HG03342 (cell line): ENCODE measurements at regions not wholly inside any gene's neighbourhood (a gene's known extent, or its start where the extent isn't known, plus 50 kb on each side); places are given as distances from the start of the nearest gene placed in this dataset.

Experiments used
- ATAC-seq: cut with Tn5 transposase; IDR thresholded peaks from one replicate; pipeline ENCODE4 v1.9.1; 2021; ENCODE audit warnings: mild to moderate bottlenecking, moderate library complexity; ENCODE audit not compliant: unreplicated experiment

DNA sequence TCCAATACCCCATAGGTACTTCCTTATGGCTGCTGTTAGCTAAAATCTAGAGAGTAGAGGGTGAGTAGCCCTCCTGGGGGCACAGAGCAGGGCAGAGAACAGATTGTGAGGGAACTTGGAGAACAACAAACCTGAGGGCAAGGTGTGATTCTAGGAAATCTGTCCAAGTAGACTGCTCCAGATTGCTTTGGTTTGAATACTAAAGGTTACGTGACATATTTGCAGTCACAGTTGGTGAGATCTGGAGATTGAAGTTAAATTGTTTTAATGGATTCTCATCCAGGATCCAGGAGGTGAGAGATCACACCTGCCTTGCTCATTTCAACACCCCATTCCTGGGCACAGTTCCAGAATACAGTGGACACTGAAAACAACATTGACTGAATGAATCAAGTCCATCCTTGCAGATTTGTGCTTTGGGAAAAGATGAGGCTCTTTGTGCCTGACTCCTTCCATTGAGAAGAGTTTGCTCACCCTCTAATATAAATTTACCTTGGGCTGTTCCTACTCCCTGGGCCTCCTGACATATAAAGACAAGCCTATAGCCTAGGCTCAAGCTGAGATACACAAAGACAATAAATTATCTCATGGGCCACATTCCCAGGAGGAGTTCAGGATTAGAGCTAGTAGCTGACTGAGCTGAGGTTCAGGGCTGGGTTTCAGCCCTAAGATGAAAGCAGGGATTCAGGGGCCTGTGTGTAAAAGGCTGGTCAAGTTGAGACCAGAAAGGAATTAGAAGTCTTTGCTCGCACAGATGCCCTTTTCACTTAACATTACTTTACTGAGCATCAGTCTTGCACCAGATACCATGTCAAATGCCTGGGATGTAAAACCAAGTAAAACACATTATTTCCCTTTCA lies 400.9 kb upstream of the MCTP2 start:
- ATAC-seq: no peak

DNA sequence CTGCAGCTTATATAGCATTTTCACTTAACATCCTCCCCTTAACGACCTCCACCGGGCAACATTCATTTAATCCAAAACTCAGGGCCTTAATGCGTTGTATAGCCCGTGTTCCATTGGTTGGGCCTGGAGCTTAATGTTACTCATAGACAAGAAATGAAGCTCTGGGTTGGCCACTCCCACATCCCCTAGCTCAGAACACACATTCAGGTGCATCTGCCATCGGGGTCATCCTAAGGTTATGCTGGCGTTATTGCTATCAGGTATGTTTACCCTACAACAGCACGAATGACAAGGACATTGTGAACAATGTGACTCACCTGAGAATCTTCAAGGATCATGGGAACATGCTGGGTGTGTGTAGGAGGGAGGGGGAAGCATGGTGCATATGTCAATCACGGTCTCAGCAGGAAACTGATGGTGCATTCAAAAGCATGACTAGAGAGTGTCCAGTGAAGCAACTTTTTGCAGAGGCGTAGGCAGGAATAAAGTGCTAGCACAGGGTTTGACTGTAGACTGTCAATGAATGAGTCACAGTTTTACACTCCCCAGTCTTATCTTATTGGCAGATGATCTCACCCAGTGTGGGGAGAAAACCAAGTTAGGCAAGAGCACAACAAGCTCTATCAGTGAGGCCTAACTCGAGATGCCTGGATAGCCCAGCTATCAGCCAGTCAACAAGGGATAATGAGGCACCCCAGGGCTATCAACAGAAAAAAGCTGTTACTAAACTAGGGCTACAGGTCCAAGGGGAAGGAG lies 402.1 kb upstream of the MCTP2 start:
- ATAC-seq: no peak

DNA sequence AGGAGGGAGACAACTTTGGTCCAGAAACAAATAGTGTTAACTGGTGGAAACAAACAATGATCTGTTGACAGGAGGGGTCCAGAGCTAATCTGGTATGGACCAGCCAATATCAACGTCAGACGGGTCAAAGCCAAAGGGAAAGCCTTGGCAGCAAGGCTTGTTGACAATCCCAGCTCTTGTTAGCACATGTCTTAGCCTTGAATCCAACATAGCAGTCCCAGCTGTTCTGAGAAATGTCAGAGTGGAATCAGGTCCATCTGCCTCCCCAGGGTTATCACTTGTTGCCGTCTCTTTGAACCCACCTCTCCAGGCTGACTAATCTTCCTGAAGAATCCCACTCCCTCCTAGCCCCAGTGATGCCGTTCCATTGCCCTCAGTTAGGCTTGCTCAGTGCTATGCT lies 404.6 kb upstream of the MCTP2 start:
- ATAC-seq: no peak

- no peak for ATAC-seq
These were observed 405.1 kb upstream of the MCTP2 start for GRCh38 chr15:93826293-93826692.

- ATAC-seq: no peak
These were observed 405.7 kb upstream of the MCTP2 start for GRCh38 chr15:93825682-93826081.

- no peak for ATAC-seq
These were observed 407.1 kb upstream of the MCTP2 start for GRCh38 chr15:93823971-93824913.

DNA sequence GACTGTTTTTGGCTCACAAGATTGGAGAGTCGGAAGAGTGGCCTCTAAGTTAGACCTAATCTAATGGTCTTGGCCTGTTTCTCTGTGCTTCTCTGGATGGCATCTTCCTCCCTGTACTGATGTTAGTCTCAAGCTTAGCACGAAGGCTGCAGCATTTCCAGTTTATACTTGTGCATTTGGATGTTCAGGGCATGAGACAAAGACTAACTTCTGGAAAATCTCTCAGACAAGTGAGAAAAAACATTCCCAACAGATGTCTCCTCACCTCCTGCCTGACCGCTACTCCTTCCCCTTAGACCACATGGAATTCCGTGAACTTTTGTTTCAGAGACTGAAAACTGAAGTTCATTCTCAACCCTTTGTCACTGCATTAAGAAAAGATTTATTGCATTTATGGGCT lies 410.8 kb upstream of the MCTP2 start:
- ATAC-seq: no peak

DNA sequence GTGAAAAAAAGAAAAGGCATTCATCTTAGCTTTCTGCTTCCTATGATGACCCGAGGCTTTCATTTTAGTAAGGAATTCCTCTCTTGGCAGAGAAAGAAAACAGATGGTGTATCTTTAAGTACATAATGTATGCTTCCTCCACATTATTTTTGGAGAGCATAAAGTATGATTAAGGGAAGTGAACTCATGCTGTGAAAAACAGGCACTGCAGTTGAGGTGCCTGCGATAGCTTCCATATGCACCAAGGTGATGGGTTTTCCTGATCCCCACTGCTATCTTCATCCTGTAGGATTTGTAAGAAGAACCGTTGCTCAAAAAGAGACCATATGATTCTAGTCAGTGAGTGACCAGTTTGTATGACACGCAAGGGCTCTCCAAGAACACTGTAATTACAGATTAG lies 411.5 kb upstream of the MCTP2 start:
- no peak for ATAC-seq

GRCh38 chr15:93816815-93817214 lies 414.5 kb upstream of the MCTP2 start:
- no peak for ATAC-seq

- ATAC-seq: no peak
These were observed 420.1 kb upstream of the MCTP2 start for GRCh38 chr15:93811305-93811704.

DNA sequence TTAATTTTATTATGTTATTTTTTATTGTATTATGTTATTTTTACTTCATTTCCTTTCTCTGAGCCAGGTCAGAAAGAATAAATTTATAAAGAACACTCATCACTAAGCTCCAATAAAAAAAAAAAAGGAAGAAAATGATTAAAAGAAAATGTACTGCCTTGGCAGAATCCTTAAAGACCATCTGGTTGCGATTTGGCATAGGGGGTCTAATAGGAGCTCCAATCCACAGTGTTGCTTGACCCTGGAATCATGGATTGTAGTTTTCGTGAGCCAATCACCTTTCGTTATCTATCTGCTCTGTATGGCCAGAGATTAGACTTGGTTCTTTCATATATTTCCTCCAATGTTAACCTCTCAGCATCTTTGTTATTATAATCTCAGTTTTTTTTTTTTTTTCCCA lies 421.8 kb upstream of the MCTP2 start:
- no peak for ATAC-seq

- no peak for ATAC-seq
These were observed 427.8 kb upstream of the MCTP2 start for GRCh38 chr15:93803421-93804152.

- ATAC-seq: no peak
These were observed 430.2 kb upstream of the MCTP2 start for GRCh38 chr15:93801206-93801605.

- ATAC-seq: no peak
These were observed 430.6 kb upstream of the MCTP2 start for GRCh38 chr15:93800805-93801204.

- ATAC-seq: no peak
These were observed 441.9 kb upstream of the MCTP2 start for GRCh38 chr15:93789441-93789840.

DNA sequence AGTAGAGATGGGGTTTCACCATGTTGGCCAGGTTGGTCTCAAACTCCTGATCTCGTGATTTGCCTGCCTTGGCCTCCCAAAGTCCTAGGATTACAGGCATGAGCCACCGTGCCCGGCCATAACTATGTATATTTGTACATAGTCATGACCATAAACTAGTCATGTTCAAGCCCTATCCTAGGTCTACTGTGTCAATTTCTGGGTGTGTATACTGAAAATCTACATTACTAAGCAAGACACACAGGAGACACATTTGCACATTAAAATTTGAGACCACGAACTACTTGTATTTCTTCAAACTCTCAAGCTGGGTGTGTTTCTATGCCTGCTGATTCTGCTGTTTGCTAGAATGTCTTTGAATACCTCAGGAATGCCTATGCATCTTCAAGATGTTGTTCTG lies 451.3 kb upstream of the MCTP2 start:
- ATAC-seq: no peak

DNA sequence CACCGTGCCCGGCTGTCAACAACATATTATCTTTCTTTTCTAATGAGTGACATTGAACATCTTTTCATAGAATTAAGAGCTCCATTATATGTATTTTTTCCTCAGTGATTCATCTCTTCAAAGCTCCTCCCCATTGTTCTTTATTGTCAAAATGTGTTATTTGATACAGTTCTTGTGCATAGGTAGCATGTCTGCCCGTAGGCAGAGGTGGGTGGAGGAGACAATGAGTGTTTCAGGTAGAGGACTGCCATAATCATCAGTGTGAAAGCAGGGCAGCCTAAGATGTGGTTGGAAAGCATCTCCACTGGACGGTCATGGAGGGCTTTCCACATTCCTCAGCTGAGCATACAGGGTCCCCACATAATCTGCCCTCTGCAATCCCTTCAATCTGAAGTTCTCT lies 452.0 kb upstream of the MCTP2 start:
- no peak for ATAC-seq

- ATAC-seq: no peak
These were observed 459.9 kb upstream of the MCTP2 start for GRCh38 chr15:93771196-93772030.

DNA sequence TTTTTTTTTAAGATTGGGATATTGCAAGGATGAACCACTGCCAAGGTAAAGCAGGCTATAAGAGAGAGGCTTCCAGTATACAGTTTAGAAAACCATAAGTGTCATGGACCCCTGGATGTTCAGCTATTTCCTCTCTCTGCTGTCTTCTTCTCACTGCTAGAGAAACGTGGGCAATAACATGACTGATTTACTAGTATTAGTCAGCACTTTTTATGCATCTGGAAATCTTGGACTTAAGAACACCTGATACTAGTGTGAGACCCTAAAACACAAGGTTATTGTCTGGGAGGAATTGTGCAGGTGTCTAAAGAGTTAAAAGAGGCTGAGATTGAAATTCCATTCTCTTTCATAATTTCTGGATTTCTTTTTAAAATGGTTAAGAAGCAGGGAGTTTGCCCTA lies 460.6 kb upstream of the MCTP2 start:
- no peak for ATAC-seq

DNA sequence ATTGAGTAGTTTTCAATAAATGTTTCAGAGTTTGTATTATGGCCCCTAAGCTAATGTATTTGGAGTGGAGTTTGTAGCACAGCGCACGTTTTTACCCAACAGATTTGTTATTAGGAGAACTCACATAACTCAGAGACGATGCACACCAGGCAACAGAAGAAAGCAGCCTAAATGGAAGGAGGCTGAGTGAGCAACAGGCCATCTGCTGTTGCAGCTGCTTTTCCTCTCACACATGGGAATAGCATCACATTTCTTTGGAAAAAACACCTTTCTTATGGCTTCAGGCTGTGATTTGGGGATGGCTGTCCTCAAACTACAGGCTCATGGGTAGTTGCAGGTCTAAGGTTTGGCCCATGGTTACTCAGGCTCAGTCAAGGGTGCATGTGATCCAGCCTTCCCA lies 469.3 kb upstream of the MCTP2 start:
- no peak for ATAC-seq
